SK-N-MC (cell line): ENCODE measurements at regions not wholly inside any gene's neighbourhood (a gene's known extent, or its start where the extent isn't known, plus 50 kb on each side); places are given as distances from the start of the nearest gene placed in this dataset.

Source experiments
- DNase-seq: peaks from one replicate; pipeline ENCODE4 v3.0.0-alpha.2; 2011; ENCODE audit warnings: low read depth, low spot score
- H3K27ac ChIP-seq: fragments of 200-600 bp; sonication (generic); 2 replicates; pipeline ENCODE4 v1.5.1; 2016; ENCODE audit warnings: mixed run types
- H3K36me3 ChIP-seq: fragments of 200-600 bp; sonication (generic); 2 replicates; pipeline ENCODE4 v1.6.1; 2017; ENCODE audit warnings: antibody characterized with exemption, low read length, mixed read lengths; ENCODE audit not compliant: insufficient read depth
- H3K4me3 ChIP-seq: fragments of 200-600 bp; sonication (generic); 2 replicates; pipeline ENCODE4 v1.5.1; 2016
- H3K9ac ChIP-seq: fragments of 200-600 bp; sonication (generic); 2 replicates; pipeline ENCODE4 v1.8.0; 2017; ENCODE audit warnings: mixed run types, mixed read lengths; ENCODE audit not compliant: insufficient read length
- H3K9me3 ChIP-seq: fragments of 200-600 bp; sonication (generic); 2 replicates; pipeline ENCODE4 v1.6.1; 2017; ENCODE audit warnings: low read depth, mild to moderate bottlenecking, antibody characterized with exemption, low read length, moderate library complexity, mixed read lengths
- EZH2 ChIP-seq: fragments of 200-600 bp; sonication (generic); IDR thresholded peaks from one replicate; pipeline ENCODE4 v1.6.1; 2017; ENCODE audit warnings: antibody characterized with exemption
- FOXP2 ChIP-seq: optimal IDR thresholded peaks from 2 replicates; pipeline ENCODE3; 2011; ENCODE audit warnings: mild to moderate bottlenecking, moderate library complexity; ENCODE audit not compliant: insufficient read depth; ENCODE audit errors: extremely low read length, control extremely low read depth
- POLR2AphosphoS5 ChIP-seq: IDR thresholded peaks from 2 replicates; pipeline ENCODE4 v1.6.1; 2012; ENCODE audit warnings: mild to moderate bottlenecking, low read depth, low read length, borderline replicate concordance

GRCh38 chr6:105802703-105803102 lies 283.4 kb upstream of the PRDM1 start:
- H3K27ac ChIP-seq = no peak overlapping the region
- TF ChIP-seq EZH2 (no peak), POLR2AphosphoS5 (no peak), FOXP2 (no peak)
- H3K4me3 ChIP-seq = no peak overlapping the region
- no peak for DNase-seq
- H3K36me3 ChIP-seq = no peaks in the 10 kb centered on the region
- H3K9me3 ChIP-seq = no peaks in the 10 kb centered on the region
- no peak overlapping the region for H3K9ac ChIP-seq

GRCh38 chr6:105800871-105801270 lies 285.3 kb upstream of the PRDM1 start:
- Histone ChIP-seq H3K9ac (no peak overlapping the region), H3K9me3 (no peaks in the 10 kb centered on the region), H3K27ac (no peak overlapping the region), H3K4me3 (no peak overlapping the region), H3K36me3 (no peaks in the 10 kb centered on the region)
- TF ChIP-seq POLR2AphosphoS5 (no peak), EZH2 (no peak), FOXP2 (no peak)
- DNase-seq = no peak

- no peak overlapping the region for H3K9ac ChIP-seq
- no peak overlapping the region for H3K27ac ChIP-seq
- no peak for TF ChIP-seq POLR2AphosphoS5
- TF ChIP-seq EZH2 = no peak
- no peak overlapping the region for H3K4me3 ChIP-seq
- H3K9me3 ChIP-seq = no peaks in the 10 kb centered on the region
- DNase-seq = no peak
- H3K36me3 ChIP-seq = no peaks in the 10 kb centered on the region
Measured at GRCh38 chr6:105800398-105800797, 285.7 kb upstream of the PRDM1 start.

DNA sequence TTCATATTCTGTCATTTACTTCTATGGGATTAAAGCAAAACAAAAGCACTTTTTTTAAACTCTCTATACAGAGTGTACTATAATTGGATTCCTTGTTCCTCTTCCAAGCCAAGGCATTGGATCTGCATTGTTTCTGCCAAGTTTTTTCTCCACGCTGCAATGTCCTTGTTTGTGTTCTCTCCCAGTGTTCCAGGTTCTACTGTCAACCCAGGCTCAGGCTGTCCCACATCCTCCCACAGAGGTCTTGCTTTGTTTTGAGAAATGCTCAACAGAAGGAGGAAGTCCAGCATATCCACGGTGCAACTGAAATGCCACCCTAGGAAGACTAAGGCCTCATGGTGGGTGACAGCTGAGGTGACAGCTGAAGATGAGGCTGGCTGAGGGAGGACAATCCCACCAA lies 287.1 kb upstream of the PRDM1 start:
- no peaks in the 10 kb centered on the region for H3K9me3 ChIP-seq
- H3K4me3 ChIP-seq = no peak overlapping the region
- no peak for TF ChIP-seq EZH2
- TF ChIP-seq FOXP2 = no peak
- TF ChIP-seq POLR2AphosphoS5 = no peak
- no peaks in the 10 kb centered on the region for H3K36me3 ChIP-seq
- H3K9ac ChIP-seq = no peak overlapping the region
- DNase-seq = no peak
- no peak overlapping the region for H3K27ac ChIP-seq

DNA sequence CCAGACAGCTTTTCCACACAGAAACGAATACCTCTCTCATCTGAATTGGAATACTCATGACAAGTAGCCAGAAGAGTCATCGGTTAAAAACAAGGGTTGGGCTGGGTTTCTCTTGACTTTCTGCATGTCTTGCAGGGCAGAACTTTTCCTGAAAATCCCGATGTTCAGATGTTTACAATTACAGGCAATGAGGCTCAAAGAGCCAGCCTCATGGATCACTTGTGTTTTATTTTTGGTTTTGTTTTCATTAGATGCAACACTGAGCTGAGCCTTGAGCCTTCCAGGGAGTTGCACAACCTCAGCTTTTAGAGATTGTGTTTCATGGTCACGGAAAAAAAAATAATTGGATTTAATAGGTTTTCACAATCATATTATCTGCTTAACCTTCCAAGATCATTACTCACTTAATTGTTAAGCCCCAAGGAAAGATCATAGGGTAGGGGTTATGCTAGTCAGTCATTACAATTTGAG lies 288.1 kb upstream of the PRDM1 start:
- TF ChIP-seq POLR2AphosphoS5 (no peak), EZH2 (no peak), FOXP2 (no peak)
- no peak overlapping the region for H3K4me3 ChIP-seq
- no peak for DNase-seq
- no peak overlapping the region for H3K9ac ChIP-seq
- no peak overlapping the region for H3K27ac ChIP-seq
- no peaks in the 10 kb centered on the region for H3K9me3 ChIP-seq
- no peaks in the 10 kb centered on the region for H3K36me3 ChIP-seq

DNA sequence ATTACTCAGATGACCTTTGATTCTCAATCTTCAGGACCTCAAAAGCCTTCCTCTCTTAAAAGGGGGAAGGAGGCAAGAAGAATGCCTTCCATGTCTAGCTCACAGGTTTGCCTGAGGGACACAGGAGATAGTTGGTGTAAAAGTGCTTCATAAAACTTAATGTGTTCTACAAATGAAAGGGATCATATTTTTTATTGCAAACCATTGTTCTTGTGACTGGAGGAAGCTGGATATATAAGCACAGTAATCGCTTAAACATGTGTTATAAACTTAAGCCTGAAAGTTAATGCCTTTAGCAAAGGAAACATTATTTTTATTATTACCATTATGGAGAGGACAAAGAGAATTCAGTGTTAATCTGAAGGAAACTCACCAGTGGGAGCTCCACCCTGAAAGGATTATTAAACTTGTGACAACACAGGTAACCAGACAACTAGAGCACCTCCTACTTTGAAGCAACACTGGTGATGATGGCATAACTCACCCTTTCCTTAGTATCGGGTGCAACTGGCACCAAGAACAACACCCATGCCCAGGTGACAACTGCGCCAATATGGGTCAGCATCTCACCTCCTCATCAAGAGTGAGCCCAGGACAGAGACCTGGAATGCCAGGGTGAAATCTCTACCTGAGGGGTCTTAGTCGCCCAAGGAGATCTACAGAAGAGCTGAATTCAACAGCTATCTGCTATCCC lies 288.7 kb upstream of the PRDM1 start:
- TF ChIP-seq POLR2AphosphoS5 (no peak), FOXP2 (no peak), EZH2 (no peak)
- no peak overlapping the region for H3K9ac ChIP-seq
- H3K9me3 ChIP-seq = no peaks in the 10 kb centered on the region
- no peak overlapping the region for H3K4me3 ChIP-seq
- DNase-seq = no peak
- no peaks in the 10 kb centered on the region for H3K36me3 ChIP-seq
- H3K27ac ChIP-seq = no peak overlapping the region

DNA sequence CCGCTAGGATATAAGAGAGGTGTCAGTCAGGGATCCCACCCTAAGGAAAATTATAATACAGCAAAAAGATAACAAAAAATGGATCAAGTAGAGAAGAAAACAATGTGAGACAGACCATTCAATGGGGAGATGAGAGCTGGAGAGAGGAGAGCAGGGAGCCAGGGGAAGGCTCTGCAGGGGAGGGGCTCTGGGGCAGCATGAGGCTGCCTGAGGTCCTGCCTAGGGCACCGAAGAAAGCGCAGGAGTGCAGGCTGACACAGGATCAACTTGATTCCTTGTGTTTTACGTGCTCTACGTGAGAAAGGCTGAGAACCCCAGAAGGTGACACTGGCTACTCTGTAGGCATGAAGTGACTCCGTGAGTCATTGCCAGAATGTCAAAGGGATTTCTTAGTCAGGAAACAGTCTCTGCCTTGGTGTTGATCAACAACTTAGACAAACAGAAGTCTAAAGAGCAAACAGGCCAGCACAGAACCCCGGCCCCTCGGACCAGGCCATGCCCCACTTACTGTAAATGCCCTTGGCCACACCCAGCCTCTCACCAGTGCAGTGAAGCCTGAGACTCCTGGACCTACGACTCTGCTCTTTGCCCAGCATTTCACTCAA lies 290.1 kb upstream of the PRDM1 start:
- no peak overlapping the region for H3K9ac ChIP-seq
- H3K36me3 ChIP-seq = no peaks in the 10 kb centered on the region
- no peak overlapping the region for H3K27ac ChIP-seq
- TF ChIP-seq FOXP2 (no peak), EZH2 (no peak), POLR2AphosphoS5 (no peak)
- H3K9me3 ChIP-seq = no peaks in the 10 kb centered on the region
- no peak for DNase-seq
- H3K4me3 ChIP-seq = no peak overlapping the region

- H3K27ac ChIP-seq = no peak overlapping the region
- TF ChIP-seq FOXP2 (no peak), POLR2AphosphoS5 (no peak), EZH2 (no peak)
- H3K9ac ChIP-seq = no peak overlapping the region
- no peak overlapping the region for H3K4me3 ChIP-seq
- no peaks in the 10 kb centered on the region for H3K9me3 ChIP-seq
- no peaks in the 10 kb centered on the region for H3K36me3 ChIP-seq
- no peak for DNase-seq
Measured at GRCh38 chr6:105795366-105795765, 290.8 kb upstream of the PRDM1 start.

GRCh38 chr6:105794870-105795269 lies 291.3 kb upstream of the PRDM1 start:
- no peaks in the 10 kb centered on the region for H3K9me3 ChIP-seq

More at GRCh38 chr6:105794870-105795269, 291.3 kb upstream of the PRDM1 start:
- H3K9ac ChIP-seq = no peak overlapping the region
- no peaks in the 10 kb centered on the region for H3K36me3 ChIP-seq
- DNase-seq = no peak
- TF ChIP-seq FOXP2 (no peak), EZH2 (no peak), POLR2AphosphoS5 (no peak)
- no peak overlapping the region for H3K27ac ChIP-seq
- H3K4me3 ChIP-seq = no peak overlapping the region
